ENCODE measurements at regions not wholly inside any gene's neighbourhood (a gene's known extent, or its start where the extent isn't known, plus 50 kb on each side); places are given as distances from the start of the nearest gene placed in this dataset.

DNA sequence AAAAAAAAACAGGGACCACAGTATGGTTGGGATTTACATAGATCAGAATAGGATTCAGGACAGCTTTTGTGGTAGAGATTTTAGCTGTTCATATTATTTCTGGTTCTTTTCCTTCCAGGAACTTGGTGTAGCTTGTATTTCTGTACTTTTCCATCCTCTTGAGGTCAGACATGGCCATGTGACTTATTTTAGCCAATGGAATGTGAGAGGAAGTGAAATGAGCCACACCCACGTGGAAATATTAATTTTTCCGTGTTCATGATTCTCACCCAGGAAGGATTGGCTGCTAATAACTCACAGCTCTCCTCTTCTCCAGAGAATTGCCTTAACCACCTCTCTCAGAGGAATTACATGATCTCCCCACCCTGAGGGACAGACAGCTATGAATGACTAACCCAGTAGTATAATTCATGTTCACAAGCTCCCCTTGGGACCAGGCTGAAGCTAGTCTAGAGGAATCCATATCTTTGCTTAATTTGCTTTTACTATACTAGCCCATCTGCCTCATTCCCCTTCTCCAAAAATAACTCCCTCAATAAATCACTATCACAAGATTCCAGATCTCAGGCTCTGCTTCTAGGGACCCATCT is 340.4 kb downstream of the NUAK1 start:
- TF ChIP-seq CTCF (IDR thresholded peaks at IDR 0.05) (no peak), POLR2AphosphoS5 (IDR thresholded peaks at IDR 0.05) (no peak), POLR2A (IDR thresholded peaks at IDR 0.05) (no peak)
